Activated B cell treated with CpG ODN at 0.5 μM for 24 hours (primary cell): ENCODE measurements at regions not wholly inside any gene's neighbourhood (a gene's known extent, or its start where the extent isn't known, plus 50 kb on each side); places are given as distances from the start of the nearest gene placed in this dataset.

Experiments used
- ATAC-seq: fragments of 200-7000 bp; cut with Tn5 transposase; one replicate; pipeline ENCODE4 v1.10.0; 2021; ENCODE audit warnings: low read depth, mild to moderate bottlenecking, moderate library complexity
- CTCF ChIA-PET: fragments of 350-600 bp; sonication (Branson Sonifier 250); formaldehyde crosslinking; loops from one replicate; lab custom pipeline; 2021; ENCODE audit warnings: antibody characterized with exemption; lab: Charles Lee
- POLR2A ChIA-PET: fragments of 350-600 bp; sonication (Branson Sonifier 250); formaldehyde crosslinking; loops from one replicate; lab custom pipeline; 2021; ENCODE audit warnings: antibody characterized with exemption; lab: Charles Lee
- DNase-seq: peaks from one replicate; pipeline ENCODE4 v3.0.0; 2022
- H3K27ac Mint-ChIP-seq: one replicate; pipeline ENCODE4 v1.8.0; 2020; ENCODE audit warnings: mixed read lengths
- H3K27me3 Mint-ChIP-seq: one replicate; pipeline ENCODE4 v1.8.0; 2021; ENCODE audit warnings: mixed read lengths
- H3K36me3 Mint-ChIP-seq: one replicate; pipeline ENCODE4 v1.8.0; 2021; ENCODE audit warnings: low read depth, mixed read lengths
- H3K4me1 Mint-ChIP-seq: one replicate; pipeline ENCODE4 v1.8.0; 2021; ENCODE audit warnings: mixed read lengths
- H3K4me3 Mint-ChIP-seq: one replicate; pipeline ENCODE4 v1.8.0; 2020; ENCODE audit warnings: mild to moderate bottlenecking, mixed read lengths
- H3K9me3 Mint-ChIP-seq: one replicate; pipeline ENCODE4 v1.8.0; 2020; ENCODE audit warnings: mixed read lengths
- intact Hi-C: fragments of 100-400 bp; cut with micrococcal nuclease; formaldehyde crosslinking; loops from one replicate; pipeline ENCODE4 v1.15.1; 2024
- TF ChIP-seq, protein P1 (sequence below): fragments of 200-600 bp; IDR thresholded peaks from one replicate; pipeline ENCODE4 v1.8.0; 2022; ENCODE audit warnings: antibody characterized with exemption, mild to moderate bottlenecking

DNA sequence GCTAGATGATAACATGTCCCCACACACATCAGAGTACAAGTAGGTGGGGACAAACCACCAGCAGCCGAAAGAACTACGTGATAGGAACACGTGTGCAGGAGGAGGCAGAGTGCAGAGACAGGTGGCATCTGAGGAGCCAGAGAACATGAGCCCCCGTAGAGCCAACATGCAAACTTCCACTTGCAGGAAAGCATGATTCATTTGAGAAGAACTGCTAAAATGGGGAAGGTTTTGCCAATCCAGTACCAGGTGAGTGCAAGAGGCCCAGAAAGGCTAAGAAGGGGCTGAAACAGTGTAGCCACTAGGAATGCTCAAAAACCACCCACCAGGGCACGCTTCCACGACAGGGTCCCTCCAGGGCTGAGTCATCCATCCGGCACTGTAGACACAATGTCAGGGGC, 149.8 kb upstream of the TENM3 start:
- ChIA-PET POLR2A (no interaction called here), CTCF (no interaction called here)
- peaks cover 5% of the 10 kb centered on the region for H3K9me3 Mint-ChIP-seq
- no peak overlapping the region for H3K4me3 Mint-ChIP-seq
- H3K27ac Mint-ChIP-seq: no peak overlapping the region
- intact Hi-C loops: no loop called here
- H3K36me3 Mint-ChIP-seq: no peaks in the 10 kb centered on the region
- DNase-seq: no peak
- H3K4me1 Mint-ChIP-seq: no peaks in the 10 kb centered on the region
- ATAC-seq: no peak
- no peaks in the 10 kb centered on the region for H3K27me3 Mint-ChIP-seq
- TF ChIP-seq, protein P1, sequence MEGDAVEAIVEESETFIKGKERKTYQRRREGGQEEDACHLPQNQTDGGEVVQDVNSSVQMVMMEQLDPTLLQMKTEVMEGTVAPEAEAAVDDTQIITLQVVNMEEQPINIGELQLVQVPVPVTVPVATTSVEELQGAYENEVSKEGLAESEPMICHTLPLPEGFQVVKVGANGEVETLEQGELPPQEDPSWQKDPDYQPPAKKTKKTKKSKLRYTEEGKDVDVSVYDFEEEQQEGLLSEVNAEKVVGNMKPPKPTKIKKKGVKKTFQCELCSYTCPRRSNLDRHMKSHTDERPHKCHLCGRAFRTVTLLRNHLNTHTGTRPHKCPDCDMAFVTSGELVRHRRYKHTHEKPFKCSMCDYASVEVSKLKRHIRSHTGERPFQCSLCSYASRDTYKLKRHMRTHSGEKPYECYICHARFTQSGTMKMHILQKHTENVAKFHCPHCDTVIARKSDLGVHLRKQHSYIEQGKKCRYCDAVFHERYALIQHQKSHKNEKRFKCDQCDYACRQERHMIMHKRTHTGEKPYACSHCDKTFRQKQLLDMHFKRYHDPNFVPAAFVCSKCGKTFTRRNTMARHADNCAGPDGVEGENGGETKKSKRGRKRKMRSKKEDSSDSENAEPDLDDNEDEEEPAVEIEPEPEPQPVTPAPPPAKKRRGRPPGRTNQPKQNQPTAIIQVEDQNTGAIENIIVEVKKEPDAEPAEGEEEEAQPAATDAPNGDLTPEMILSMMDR: no peak

DNA sequence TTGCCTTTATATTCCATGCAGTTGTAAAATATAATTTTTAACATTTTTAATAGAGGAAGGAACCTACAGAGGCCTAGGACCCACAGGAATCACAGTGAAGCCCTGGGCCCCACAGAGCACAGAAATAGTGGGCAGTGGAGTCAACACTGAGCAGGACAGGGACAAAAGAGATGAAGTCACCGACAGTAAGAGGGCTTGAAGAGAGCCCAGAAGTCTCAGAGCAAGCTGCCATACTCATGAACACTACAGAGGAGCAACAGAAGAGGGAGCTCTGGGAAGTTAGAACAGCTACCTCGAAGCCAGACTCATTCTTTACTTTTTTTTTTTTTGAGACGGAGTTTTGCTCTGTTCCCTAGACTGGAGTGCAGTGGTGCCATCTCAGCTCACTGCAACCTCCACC, 149.3 kb upstream of the TENM3 start:
- ChIA-PET CTCF (no interaction called here), POLR2A (no interaction called here)
- TF ChIP-seq, protein P1: no peak

DNA sequence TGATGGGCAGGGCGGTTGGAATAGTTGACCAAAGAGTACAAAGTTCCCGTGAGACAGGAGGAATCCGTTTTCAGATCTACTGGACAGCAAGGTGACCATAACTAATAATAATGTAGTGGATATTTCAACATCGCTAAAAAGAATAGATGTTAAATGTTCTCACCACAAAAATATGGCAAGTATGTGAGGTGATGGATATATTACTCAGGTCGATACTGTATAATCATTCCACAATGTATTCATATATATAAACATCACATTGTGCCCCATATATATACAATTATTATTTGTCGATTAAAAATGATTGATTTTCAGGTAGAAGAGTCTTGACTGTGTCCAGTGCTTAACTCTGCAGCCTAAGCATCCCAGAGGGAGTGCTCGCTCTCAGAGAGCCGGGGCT, 141.6 kb upstream of the TENM3 start:
- peaks cover 3% of the 10 kb centered on the region for H3K9me3 Mint-ChIP-seq
- DNase-seq (no peak), ATAC-seq (no peak)
- TF ChIP-seq, protein P1: no peak
- no peaks in the 10 kb centered on the region for H3K4me1 Mint-ChIP-seq
- H3K27ac Mint-ChIP-seq: no peak overlapping the region
- H3K4me3 Mint-ChIP-seq: no peak overlapping the region
- CTCF ChIA-PET: no interaction called here
- no peaks in the 10 kb centered on the region for H3K36me3 Mint-ChIP-seq
- intact Hi-C loops: no loop called here
- POLR2A ChIA-PET: no interaction called here
- no peaks in the 10 kb centered on the region for H3K27me3 Mint-ChIP-seq

More for the DNA sequence above, 149.3 kb upstream of the TENM3 start:
- no peak for DNase-seq
- no peaks in the 10 kb centered on the region for H3K4me1 Mint-ChIP-seq
- H3K27me3 Mint-ChIP-seq: no peaks in the 10 kb centered on the region
- intact Hi-C loops: no loop called here
- peaks cover 5% of the 10 kb centered on the region for H3K9me3 Mint-ChIP-seq
- H3K27ac Mint-ChIP-seq: no peak overlapping the region
- H3K36me3 Mint-ChIP-seq: no peaks in the 10 kb centered on the region
- no peak overlapping the region for H3K4me3 Mint-ChIP-seq
- no peak for ATAC-seq

DNA sequence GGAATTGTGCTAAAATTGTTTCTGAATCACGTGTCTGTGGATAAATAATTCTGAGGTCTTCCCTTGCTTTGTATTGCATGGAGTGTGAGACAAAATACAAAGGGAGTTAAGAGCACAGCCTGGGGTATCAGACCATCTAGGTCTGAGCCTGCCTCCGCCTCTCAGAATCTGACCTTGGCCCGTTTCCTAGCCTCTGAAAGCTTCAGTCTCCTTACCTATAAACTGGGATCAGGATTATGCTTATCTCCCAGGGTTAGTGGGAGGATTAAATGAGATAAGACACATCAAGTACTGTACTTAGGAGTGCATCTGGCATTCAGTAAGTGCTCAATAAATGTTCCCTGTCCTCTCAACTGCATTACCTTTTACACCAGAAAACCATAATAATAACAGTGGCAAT, 140.6 kb upstream of the TENM3 start:
- Mint-ChIP-seq H3K4me1 (no peaks in the 10 kb centered on the region), H3K9me3 (peaks cover 3% of the 10 kb centered on the region), H3K4me3 (no peak overlapping the region), H3K27me3 (no peaks in the 10 kb centered on the region), H3K27ac (no peak overlapping the region), H3K36me3 (no peaks in the 10 kb centered on the region)
- CTCF ChIA-PET: no interaction called here
- ATAC-seq (no peak), DNase-seq (no peak)
- TF ChIP-seq, protein P1: no peak
- intact Hi-C loops: no loop called here
- POLR2A ChIA-PET: no interaction called here

DNA sequence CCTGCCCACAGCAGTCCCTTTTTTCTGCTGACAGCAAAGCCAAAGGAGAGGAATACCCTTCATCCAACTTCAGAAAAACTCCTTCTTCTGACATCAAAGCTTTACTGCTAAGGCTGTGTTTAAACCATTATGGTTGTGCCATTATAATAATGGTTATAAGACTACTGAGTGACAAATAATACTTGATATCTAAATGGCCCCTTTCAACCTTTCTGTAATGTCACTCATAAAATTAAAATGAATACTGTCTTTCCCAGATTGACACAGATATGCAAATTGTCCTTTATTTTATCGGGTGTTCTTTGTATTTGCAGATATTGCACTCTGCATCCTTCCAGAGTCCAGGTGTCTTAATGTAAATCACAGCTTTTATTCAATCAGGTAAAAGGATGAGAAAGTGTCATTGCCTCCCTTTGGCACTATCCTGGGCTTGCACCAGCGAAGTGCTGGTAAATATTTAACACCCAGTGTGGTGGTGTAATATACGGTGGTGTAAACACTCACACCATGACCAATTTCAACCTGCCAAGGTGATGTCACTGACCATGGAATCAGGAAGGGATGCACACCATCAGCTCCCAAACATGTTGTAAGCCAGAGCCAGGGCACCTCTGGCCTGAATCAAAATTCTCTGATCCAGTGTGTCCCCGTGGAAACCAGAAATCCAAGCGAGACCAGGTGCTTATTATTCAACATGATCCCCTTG, 139.4 kb upstream of the TENM3 start:
- Mint-ChIP-seq H3K27ac (no peak overlapping the region), H3K9me3 (no peaks in the 10 kb centered on the region), H3K4me3 (no peak overlapping the region), H3K36me3 (no peaks in the 10 kb centered on the region), H3K27me3 (no peaks in the 10 kb centered on the region), H3K4me1 (no peaks in the 10 kb centered on the region)
- TF ChIP-seq, protein P1: no peak
- intact Hi-C loops: no loop called here
- ChIA-PET POLR2A (interaction anchor here (0.5 kb wide), 1 partner anchor 132 kb away, joined by 4 read pairs; no protein-coding TSS in a partner anchor), CTCF (no interaction called here)
- ATAC-seq (no peak), DNase-seq (no peak)
